Neural cell (in vitro differentiated cells): ENCODE measurements at regions not wholly inside any gene's neighbourhood (a gene's known extent, or its start where the extent isn't known, plus 50 kb on each side); places are given as distances from the start of the nearest gene placed in this dataset.

Experiments used
- H2AFZ ChIP-seq: fragments of 200-600, 300-800 bp; sonication (generic), shearing (Covaris generic); 2 replicates; pipeline ENCODE4 v1.6.0; 2014; ENCODE audit warnings: low read depth, mild to moderate bottlenecking, antibody characterized with exemption, low read length, moderate library complexity
- H3F3A ChIP-seq: fragments of 200-600 bp; shearing (Covaris generic); 2 replicates; pipeline ENCODE4 v1.6.1; 2016; ENCODE audit warnings: mild to moderate bottlenecking, moderate library complexity, mixed read lengths, antibody characterized with exemption, low read length; ENCODE audit not compliant: insufficient read depth, poor library complexity, severe bottlenecking
- H3K27ac ChIP-seq: fragments of 200-600, 300-800 bp; sonication (generic), shearing (Covaris generic); 2 replicates; pipeline ENCODE4 v1.5.1; 2014; ENCODE audit warnings: mild to moderate bottlenecking, low read length, moderate library complexity
- H3K27me3 ChIP-seq: fragments of 300-800, 200-600 bp; sonication (generic), shearing (Covaris generic); 2 replicates; pipeline ENCODE4 v1.6.0; 2014; ENCODE audit warnings: mild to moderate bottlenecking, low read depth, low read length, moderate library complexity; ENCODE audit not compliant: insufficient read depth
- H3K36me3 ChIP-seq: fragments of 300-800, 200-600 bp; sonication (generic), shearing (Covaris generic); 2 replicates; pipeline ENCODE4 v1.5.1; 2014; ENCODE audit warnings: mild to moderate bottlenecking, antibody characterized with exemption, low read length, moderate library complexity; ENCODE audit not compliant: insufficient read depth
- H3K4me2 ChIP-seq: fragments of 300-800, 200-600 bp; sonication (generic), shearing (Covaris generic); 2 replicates; pipeline ENCODE4 v1.6.0; 2014; ENCODE audit warnings: mild to moderate bottlenecking, low read length
- H3K4me3 ChIP-seq: fragments of 300-800, 200-600 bp; sonication (generic), shearing (Covaris generic); 2 replicates; pipeline ENCODE4 v1.5.1; 2014; ENCODE audit warnings: mild to moderate bottlenecking, low read length, moderate library complexity
- H3K79me2 ChIP-seq: fragments of 200-600 bp; shearing (Covaris generic); replicated peaks from 2 replicates; pipeline ENCODE4 v1.6.0; 2014; ENCODE audit warnings: mild to moderate bottlenecking, low read length, moderate library complexity; ENCODE audit not compliant: insufficient read depth
- H3K9ac ChIP-seq: fragments of 300-800, 200-600 bp; sonication (generic), shearing (Covaris generic); 2 replicates; pipeline ENCODE4 v1.6.1; 2016; ENCODE audit warnings: mild to moderate bottlenecking, low read length, mixed read lengths
- H3K9me2 ChIP-seq: fragments of 200-600 bp; shearing (Covaris generic); 2 replicates; pipeline ENCODE4 v1.6.1; 2016; ENCODE audit warnings: mild to moderate bottlenecking, low read length, mixed read lengths; ENCODE audit not compliant: insufficient read depth
- H3K9me3 ChIP-seq: fragments of 200-600, 300-800 bp; sonication (generic), shearing (Covaris generic); 2 replicates; pipeline ENCODE4 v1.6.1; 2016; ENCODE audit warnings: mild to moderate bottlenecking, mixed run types, low read length, moderate library complexity, mixed read lengths
- H4K20me1 ChIP-seq: fragments of 200-600 bp; shearing (Covaris generic); 2 replicates; pipeline ENCODE4 v1.6.1; 2016; ENCODE audit warnings: mild to moderate bottlenecking, mixed run types; ENCODE audit not compliant: insufficient read depth
- CTCF ChIP-seq: fragments of 450-650 bp; IDR thresholded peaks from 2 replicates; pipeline ENCODE4 v1.5.1; 2014; ENCODE audit warnings: antibody characterized with exemption, mild to moderate bottlenecking, moderate library complexity; ENCODE audit not compliant: poor library complexity, severe bottlenecking
- EP300 ChIP-seq: fragments of 450-650 bp; conservative IDR thresholded peaks from 2 replicates; pipeline ENCODE4 v1.6.1; 2014; ENCODE audit warnings: antibody characterized with exemption, mild to moderate bottlenecking, moderate library complexity; ENCODE audit not compliant: poor library complexity, severe bottlenecking
- EZH2 ChIP-seq: fragments of 200-600, 300-800 bp; shearing (Covaris generic), sonication (generic); IDR thresholded peaks from 2 replicates; pipeline ENCODE4 v1.6.1; 2014; ENCODE audit warnings: antibody characterized with exemption, low read length, borderline replicate concordance, mild to moderate bottlenecking; ENCODE audit not compliant: insufficient read depth, poor library complexity, severe bottlenecking
- MXI1 ChIP-seq: fragments of 450-650 bp; conservative IDR thresholded peaks from 2 replicates; pipeline ENCODE4 v1.6.1; 2014; ENCODE audit warnings: antibody characterized with exemption, mild to moderate bottlenecking; ENCODE audit not compliant: poor library complexity, severe bottlenecking
- POLR2AphosphoS5 ChIP-seq: IDR thresholded peaks from 2 replicates; pipeline ENCODE4 v1.6.1; 2012
- RAD21 ChIP-seq: fragments of 450-650 bp; conservative IDR thresholded peaks from 2 replicates; pipeline ENCODE4 v1.6.1; 2014; ENCODE audit warnings: antibody characterized with exemption, mild to moderate bottlenecking, moderate library complexity
- REST ChIP-seq: IDR thresholded peaks from 2 replicates; pipeline ENCODE4 v1.6.1; 2012; ENCODE audit warnings: borderline replicate concordance
- SMC3 ChIP-seq: fragments of 450-650 bp; conservative IDR thresholded peaks from 2 replicates; pipeline ENCODE4 v1.6.1; 2014; ENCODE audit warnings: antibody characterized with exemption, mild to moderate bottlenecking, moderate library complexity; ENCODE audit not compliant: poor library complexity
- TAF1 ChIP-seq: IDR thresholded peaks from 2 replicates; pipeline ENCODE4 v1.6.1; 2012; ENCODE audit warnings: low read depth

GRCh38 chr4:115334736-115335411, 221.5 kb upstream of the NDST4 start:
- TF ChIP-seq EP300 = no peak
- TF ChIP-seq RAD21 = no peak
- no peak overlapping the region for H2AFZ ChIP-seq

GRCh38 chr4:115332078-115332477, 218.7 kb upstream of the NDST4 start:
- H3K4me2 ChIP-seq = no peak overlapping the region
- H4K20me1 ChIP-seq = no peaks in the 10 kb centered on the region
- H3K9me3 ChIP-seq = no peaks in the 10 kb centered on the region
- H3K27ac ChIP-seq = no peak overlapping the region
- TF ChIP-seq SMC3 (no peak), EP300 (no peak), MXI1 (no peak), TAF1 (no peak), RAD21 (no peak), EZH2 (no peak), POLR2AphosphoS5 (no peak), CTCF (no peak), REST (no peak)
- no peak overlapping the region for H2AFZ ChIP-seq
- no peaks in the 10 kb centered on the region for H3F3A ChIP-seq
- no peaks in the 10 kb centered on the region for H3K27me3 ChIP-seq
- H3K9me2 ChIP-seq = no peaks in the 10 kb centered on the region
- H3K4me3 ChIP-seq = no peak overlapping the region
- no peaks in the 10 kb centered on the region for H3K79me2 ChIP-seq
- H3K9ac ChIP-seq = no peak overlapping the region
- H3K36me3 ChIP-seq = no peaks in the 10 kb centered on the region

More at GRCh38 chr4:115334736-115335411, 221.5 kb upstream of the NDST4 start:
- Histone ChIP-seq H3K79me2 (no peaks in the 10 kb centered on the region), H3K27me3 (no peaks in the 10 kb centered on the region), H3K27ac (no peak overlapping the region), H3K4me2 (no peak overlapping the region), H4K20me1 (no peaks in the 10 kb centered on the region), H3K9ac (no peak overlapping the region), H3K9me3 (no peaks in the 10 kb centered on the region), H3K36me3 (no peaks in the 10 kb centered on the region), H3F3A (no peaks in the 10 kb centered on the region), H3K9me2 (no peaks in the 10 kb centered on the region), H3K4me3 (no peak overlapping the region)
